ENCODE measurements at regions not wholly inside any gene's neighbourhood (a gene's known extent, or its start where the extent isn't known, plus 50 kb on each side); places are given as distances from the start of the nearest gene placed in this dataset.
"Not testable (repeated sequence)": the region's sequence is repeated elsewhere in the genome, so short reads cannot be mapped to it uniquely, and the experiment has no call there.

- H3K4me2 ChIP-seq (ENCODE audit: low read depth, low read length, poor library complexity, severe bottlenecking): no peak overlapping the region
- H3K4me1 ChIP-seq (ENCODE audit: low read length): no peaks in the 10 kb centered on the region
- H3K9ac ChIP-seq (ENCODE audit: low read length): no peak overlapping the region
- no peak overlapping the region for H3K27ac ChIP-seq (ENCODE audit: low read length)
- no peak overlapping the region for H3K4me3 ChIP-seq (ENCODE audit: low read length)
- H3K9me3 ChIP-seq (ENCODE audit: low read length): no peaks in the 10 kb centered on the region
- no peaks in the 10 kb centered on the region for H3K27me3 ChIP-seq (ENCODE audit: low read length)
- H2AFZ ChIP-seq (ENCODE audit: low read length): no peak overlapping the region
- no peaks in the 10 kb centered on the region for H4K20me1 ChIP-seq (ENCODE audit: insufficient read depth, low read depth, low read length)
- H3K36me3 ChIP-seq (ENCODE audit: insufficient read depth, low read length): no peaks in the 10 kb centered on the region
- no peak for DNase-seq
- H3K9me2 ChIP-seq (replicated peaks; ENCODE audit: insufficient read depth, low read length): no peaks in the 10 kb centered on the region
- H3K79me2 ChIP-seq (ENCODE audit: low read length): no peaks in the 10 kb centered on the region
Measured at GRCh38 chr10:15426115-15426514, 55.0 kb upstream of the FAM171A1 start.

GRCh38 chr10:15421875-15422274 is 50.8 kb upstream of the FAM171A1 start:
- not testable (repeated sequence) for H3K27me3 ChIP-seq (ENCODE audit: low read length); H3K9ac ChIP-seq (ENCODE audit: low read length); H3K79me2 ChIP-seq (ENCODE audit: low read length); H3K4me3 ChIP-seq (ENCODE audit: low read length); H3K4me2 ChIP-seq (ENCODE audit: low read depth, low read length, poor library complexity, severe bottlenecking); H3K9me3 ChIP-seq (ENCODE audit: low read length); H3K27ac ChIP-seq (ENCODE audit: low read length); H3K9me2 ChIP-seq (replicated peaks; ENCODE audit: insufficient read depth, low read length); H2AFZ ChIP-seq (ENCODE audit: low read length); H4K20me1 ChIP-seq (ENCODE audit: insufficient read depth, low read depth, low read length); DNase-seq; H3K4me1 ChIP-seq (ENCODE audit: low read length); H3K36me3 ChIP-seq (ENCODE audit: insufficient read depth, low read length)

All from Karpas-422 (cell line).